Activated CD4-positive, alpha-beta memory T cell treated with anti-CD3 and anti-CD28 coated beads for 36 hours (primary cell): ENCODE measurements at regions not wholly inside any gene's neighbourhood (a gene's known extent, or its start where the extent isn't known, plus 50 kb on each side); places are given as distances from the start of the nearest gene placed in this dataset.
"Not testable (repeated sequence)": the region's sequence is repeated elsewhere in the genome, so short reads cannot be mapped to it uniquely, and the experiment has no call there.

Experiments used
- CTCF ChIA-PET: fragments of 350-600 bp; sonication (Branson Sonifier 250); formaldehyde crosslinking; loops from one replicate; lab custom pipeline; 2021; ENCODE audit warnings: antibody characterized with exemption, inconsistent platforms; lab: Charles Lee
- POLR2A ChIA-PET: fragments of 350-600 bp; sonication (Branson Sonifier 250); formaldehyde crosslinking; loops from one replicate; lab custom pipeline; 2021; ENCODE audit warnings: antibody characterized with exemption; lab: Charles Lee
- DNase-seq: peaks from one replicate; pipeline ENCODE4 v3.0.0-alpha.2; 2020
- H3K27ac Mint-ChIP-seq: one replicate; pipeline ENCODE4 v1.8.0; 2021; ENCODE audit warnings: mixed read lengths
- H3K27me3 Mint-ChIP-seq: one replicate; pipeline ENCODE4 v1.8.0; 2021; ENCODE audit warnings: mixed read lengths
- H3K36me3 Mint-ChIP-seq: one replicate; pipeline ENCODE4 v1.8.0; 2021; ENCODE audit warnings: mixed read lengths
- H3K4me1 Mint-ChIP-seq: one replicate; pipeline ENCODE4 v1.8.0; 2021; ENCODE audit warnings: low read depth, mixed read lengths
- H3K4me3 Mint-ChIP-seq: one replicate; pipeline ENCODE4 v1.8.0; 2021; ENCODE audit warnings: mild to moderate bottlenecking, mixed read lengths
- H3K9me3 Mint-ChIP-seq: one replicate; pipeline ENCODE4 v1.8.0; 2021; ENCODE audit warnings: mixed read lengths
- intact Hi-C: fragments of 100-400 bp; cut with micrococcal nuclease; formaldehyde crosslinking; loops from one replicate; pipeline ENCODE4 v1.15.1; 2023

GRCh38 chr4:34419871-34420270 lies 1824.4 kb downstream of the ARAP2 start:
- H3K4me1 Mint-ChIP-seq = no peaks in the 10 kb centered on the region
- intact Hi-C loops = no loop called here
- H3K4me3 Mint-ChIP-seq = no peak overlapping the region
- H3K27me3 Mint-ChIP-seq = no peaks in the 10 kb centered on the region
- H3K27ac Mint-ChIP-seq = no peak overlapping the region
- H3K9me3 Mint-ChIP-seq = no peaks in the 10 kb centered on the region
- no peak for DNase-seq
- no peaks in the 10 kb centered on the region for H3K36me3 Mint-ChIP-seq
- POLR2A ChIA-PET = no interaction called here
- CTCF ChIA-PET = no interaction called here

GRCh38 chr4:34422472-34423175 lies 1821.7 kb downstream of the ARAP2 start:
- no peak overlapping the region for H3K27ac Mint-ChIP-seq
- no peaks in the 10 kb centered on the region for H3K36me3 Mint-ChIP-seq
- no peaks in the 10 kb centered on the region for H3K27me3 Mint-ChIP-seq
- ChIA-PET POLR2A (no interaction called here), CTCF (no interaction called here)
- H3K4me1 Mint-ChIP-seq = no peaks in the 10 kb centered on the region
- intact Hi-C loops = no loop called here
- H3K9me3 Mint-ChIP-seq = no peaks in the 10 kb centered on the region
- DNase-seq = no peak
- H3K4me3 Mint-ChIP-seq = no peak overlapping the region

- ChIA-PET CTCF (no interaction called here), POLR2A (no interaction called here)
- no peak overlapping the region for H3K27ac Mint-ChIP-seq
- intact Hi-C loops = no loop called here
- H3K4me1 Mint-ChIP-seq = no peaks in the 10 kb centered on the region
- no peak overlapping the region for H3K4me3 Mint-ChIP-seq
- no peaks in the 10 kb centered on the region for H3K36me3 Mint-ChIP-seq
- H3K27me3 Mint-ChIP-seq = no peaks in the 10 kb centered on the region
- DNase-seq = no peak
- H3K9me3 Mint-ChIP-seq = peaks cover 13% of the 10 kb centered on the region
These were observed 1811.6 kb downstream of the ARAP2 start for GRCh38 chr4:34432706-34433105.

GRCh38 chr4:34434377-34434776 lies 1809.9 kb downstream of the ARAP2 start:
- H3K9me3 Mint-ChIP-seq, DNase-seq, H3K4me1 Mint-ChIP-seq, H3K4me3 Mint-ChIP-seq, H3K27me3 Mint-ChIP-seq, H3K36me3 Mint-ChIP-seq, H3K27ac Mint-ChIP-seq, POLR2A ChIA-PET, CTCF ChIA-PET, intact Hi-C loops: not testable (repeated sequence)

- ChIA-PET CTCF (no interaction called here), POLR2A (no interaction called here)
- intact Hi-C loops = no loop called here
- no peak overlapping the region for H3K27ac Mint-ChIP-seq
- no peaks in the 10 kb centered on the region for H3K27me3 Mint-ChIP-seq
- no peak for DNase-seq
- no peak overlapping the region for H3K4me3 Mint-ChIP-seq
- H3K36me3 Mint-ChIP-seq = no peaks in the 10 kb centered on the region
- H3K9me3 Mint-ChIP-seq = peaks cover 15% of the 10 kb centered on the region
- H3K4me1 Mint-ChIP-seq = no peaks in the 10 kb centered on the region
These were observed 1780.1 kb downstream of the ARAP2 start for GRCh38 chr4:34464196-34464595.

GRCh38 chr4:34466411-34466810 lies 1777.9 kb downstream of the ARAP2 start:
- H3K27ac Mint-ChIP-seq = no peak overlapping the region
- H3K4me1 Mint-ChIP-seq = no peaks in the 10 kb centered on the region
- no peak overlapping the region for H3K4me3 Mint-ChIP-seq
- no peak for DNase-seq
- ChIA-PET CTCF (no interaction called here), POLR2A (no interaction called here)
- intact Hi-C loops = no loop called here
- peaks cover 17% of the 10 kb centered on the region for H3K9me3 Mint-ChIP-seq
- no peaks in the 10 kb centered on the region for H3K36me3 Mint-ChIP-seq
- H3K27me3 Mint-ChIP-seq = no peaks in the 10 kb centered on the region

GRCh38 chr4:34469516-34469915 lies 1774.8 kb downstream of the ARAP2 start:
- ChIA-PET CTCF (no interaction called here), POLR2A (no interaction called here)
- intact Hi-C loops = no loop called here
- H3K27ac Mint-ChIP-seq = no peak overlapping the region
- no peaks in the 10 kb centered on the region for H3K36me3 Mint-ChIP-seq
- no peak for DNase-seq
- H3K27me3 Mint-ChIP-seq = no peaks in the 10 kb centered on the region
- peaks cover 15% of the 10 kb centered on the region for H3K9me3 Mint-ChIP-seq
- H3K4me3 Mint-ChIP-seq = no peak overlapping the region
- H3K4me1 Mint-ChIP-seq = no peaks in the 10 kb centered on the region

- no peak overlapping the region for H3K4me3 Mint-ChIP-seq
- DNase-seq = no peak
- H3K9me3 Mint-ChIP-seq = peaks cover 3% of the 10 kb centered on the region
- ChIA-PET CTCF (no interaction called here), POLR2A (no interaction called here)
- H3K4me1 Mint-ChIP-seq = no peaks in the 10 kb centered on the region
- no peaks in the 10 kb centered on the region for H3K27me3 Mint-ChIP-seq
- intact Hi-C loops = no loop called here
- no peaks in the 10 kb centered on the region for H3K36me3 Mint-ChIP-seq
- no peak overlapping the region for H3K27ac Mint-ChIP-seq
These were observed 1759.1 kb downstream of the ARAP2 start for GRCh38 chr4:34485252-34485651.

- intact Hi-C loops = no loop called here
- peaks cover 3% of the 10 kb centered on the region for H3K9me3 Mint-ChIP-seq
- DNase-seq = no peak
- POLR2A ChIA-PET = no interaction called here
- no peaks in the 10 kb centered on the region for H3K4me1 Mint-ChIP-seq
- no peak overlapping the region for H3K4me3 Mint-ChIP-seq
- no peaks in the 10 kb centered on the region for H3K36me3 Mint-ChIP-seq
- H3K27ac Mint-ChIP-seq = no peak overlapping the region
- no peaks in the 10 kb centered on the region for H3K27me3 Mint-ChIP-seq
- CTCF ChIA-PET = no interaction called here
These were observed 1757.6 kb downstream of the ARAP2 start for GRCh38 chr4:34486461-34487363.

- no peaks in the 10 kb centered on the region for H3K36me3 Mint-ChIP-seq
- no peaks in the 10 kb centered on the region for H3K27me3 Mint-ChIP-seq
- H3K9me3 Mint-ChIP-seq = peaks cover 12% of the 10 kb centered on the region
- intact Hi-C loops = no loop called here
- H3K27ac Mint-ChIP-seq = no peak overlapping the region
- ChIA-PET POLR2A (no interaction called here), CTCF (no interaction called here)
- DNase-seq = no peak
- no peaks in the 10 kb centered on the region for H3K4me1 Mint-ChIP-seq
- H3K4me3 Mint-ChIP-seq = no peak overlapping the region
These were observed 1751.9 kb downstream of the ARAP2 start for GRCh38 chr4:34492414-34492813.

- no peaks in the 10 kb centered on the region for H3K27me3 Mint-ChIP-seq
- intact Hi-C loops = no loop called here
- H3K36me3 Mint-ChIP-seq = no peaks in the 10 kb centered on the region
- H3K4me1 Mint-ChIP-seq = no peaks in the 10 kb centered on the region
- DNase-seq = no peak
- H3K4me3 Mint-ChIP-seq = no peak overlapping the region
- ChIA-PET CTCF (no interaction called here), POLR2A (no interaction called here)
- no peak overlapping the region for H3K27ac Mint-ChIP-seq
- peaks cover 4% of the 10 kb centered on the region for H3K9me3 Mint-ChIP-seq
These were observed 1742.2 kb downstream of the ARAP2 start for GRCh38 chr4:34502086-34502485.

- H3K4me3 Mint-ChIP-seq, H3K4me1 Mint-ChIP-seq, H3K27me3 Mint-ChIP-seq, H3K9me3 Mint-ChIP-seq, H3K36me3 Mint-ChIP-seq, intact Hi-C loops, CTCF ChIA-PET, DNase-seq, POLR2A ChIA-PET, H3K27ac Mint-ChIP-seq: not testable (repeated sequence)
These were observed 1739.6 kb downstream of the ARAP2 start for GRCh38 chr4:34504731-34505130.
